ENCODE measurements at regions not wholly inside any gene's neighbourhood (a gene's known extent, or its start where the extent isn't known, plus 50 kb on each side); places are given as distances from the start of the nearest gene placed in this dataset.

GRCh38 chr10:53230651-53231050 lies 458.1 kb upstream of the MBL2 start:
- Histone ChIP-seq H3K36me3 (replicated peaks in 1 of 2; ENCODE audit: control insufficient read depth in 1 of 2, insufficient read depth in 2 of 2, low read length in 2 of 2) (no peaks in the 10 kb centered on the region), H3K4me2 (replicated peaks; ENCODE audit: extremely low read depth, low read length, poor library complexity, severe bottlenecking) (no peak overlapping the region), H2AFZ (ENCODE audit: insufficient read depth, low read depth, low read length, poor library complexity, severe bottlenecking) (no peak overlapping the region), H3K27ac (ENCODE audit: low read depth in 1 of 2, low read length in 2 of 2) (no peak overlapping the region), H4K20me1 (ENCODE audit: insufficient read depth, low read length) (no peaks in the 10 kb centered on the region), H3K4me1 (ENCODE audit: control insufficient read depth in 1 of 2, insufficient read depth in 2 of 2, low read length in 2 of 2) (no peaks in the 10 kb centered on the region), H3K9me3 (replicated peaks in 1 of 2; ENCODE audit: control insufficient read depth in 1 of 2, insufficient read depth in 1 of 2, low read length in 2 of 2) (peaks cover 0 to 3% of the 10 kb centered on the region in 2 donors), H3K79me2 (ENCODE audit: insufficient read depth, low read length) (no peaks in the 10 kb centered on the region), H3K4me3 (replicated peaks in 1 of 3; ENCODE audit: low read depth in 2 of 3, low read length in 3 of 3) (no peak overlapping the region), H3K27me3 (ENCODE audit: control insufficient read depth in 2 of 2, insufficient read depth in 2 of 2, low read length in 2 of 2) (no peaks in the 10 kb centered on the region), H3K9ac (ENCODE audit: insufficient read depth, low read length, poor library complexity, severe bottlenecking) (no peak overlapping the region)
- H3K27me3 Mint-ChIP-seq (ENCODE audit: low read depth in 3 of 3): peaks cover 0 to 3% (median 3%) of the 10 kb centered on the region in 3 donors
- DNase-seq: no peak
- H3K4me1 Mint-ChIP-seq: no peaks in the 10 kb centered on the region
- intact Hi-C loops (cut with micrococcal nuclease): no loop called here
- H3K27ac Mint-ChIP-seq: no peak overlapping the region
- no peaks in the 10 kb centered on the region for H3K36me3 Mint-ChIP-seq
- H3K4me3 Mint-ChIP-seq: no peak overlapping the region
- no peak for TF ChIP-seq CTCF (IDR thresholded peaks at IDR 0.05)
- WGBS (ENCODE audit: insufficient coverage): no CpG with 5 or more reads among the region's 2 CpGs
- peaks cover 0 to 6% (median 2%) of the 10 kb centered on the region in 7 donors for H3K9me3 Mint-ChIP-seq

- DNase-seq: no peak
- peaks cover 15 to 27% of the 10 kb centered on the region in 2 donors for H3K9me3 ChIP-seq (replicated peaks in 1 of 2; ENCODE audit: control insufficient read depth in 1 of 2, insufficient read depth in 1 of 2, low read length in 2 of 2)
- H3K4me3 ChIP-seq (replicated peaks in 1 of 3; ENCODE audit: low read depth in 2 of 3, low read length in 3 of 3): no peak overlapping the region
- no peak overlapping the region for H3K9ac ChIP-seq (ENCODE audit: insufficient read depth, low read length, poor library complexity, severe bottlenecking)
- no peak overlapping the region for H3K4me2 ChIP-seq (replicated peaks; ENCODE audit: extremely low read depth, low read length, poor library complexity, severe bottlenecking)
- no CpG with 5 or more reads among the region's 2 CpGs for WGBS (ENCODE audit: insufficient coverage)
- H3K27ac Mint-ChIP-seq: no peak overlapping the region
- no peaks in the 10 kb centered on the region for H3K36me3 Mint-ChIP-seq
- H4K20me1 ChIP-seq (ENCODE audit: insufficient read depth, low read length): no peaks in the 10 kb centered on the region
- no peaks in the 10 kb centered on the region for H3K36me3 ChIP-seq (replicated peaks in 1 of 2; ENCODE audit: control insufficient read depth in 1 of 2, insufficient read depth in 2 of 2, low read length in 2 of 2)
- peaks cover 0 to 3% (median 3%) of the 10 kb centered on the region in 3 donors for H3K27me3 Mint-ChIP-seq (ENCODE audit: low read depth in 3 of 3)
- H3K27me3 ChIP-seq (ENCODE audit: control insufficient read depth in 2 of 2, insufficient read depth in 2 of 2, low read length in 2 of 2): no peaks in the 10 kb centered on the region
- H3K9me3 Mint-ChIP-seq: peaks cover 2 to 27% (median 12%) of the 10 kb centered on the region in 7 donors
- H3K4me1 Mint-ChIP-seq: no peaks in the 10 kb centered on the region
- intact Hi-C loops (cut with micrococcal nuclease): no loop called here
- no peak overlapping the region for H3K27ac ChIP-seq (ENCODE audit: low read depth in 1 of 2, low read length in 2 of 2)
- TF ChIP-seq CTCF (IDR thresholded peaks at IDR 0.05): no peak
- no peaks in the 10 kb centered on the region for H3K4me1 ChIP-seq (ENCODE audit: control insufficient read depth in 1 of 2, insufficient read depth in 2 of 2, low read length in 2 of 2)
- H3K4me3 Mint-ChIP-seq: no peak overlapping the region
- H3K79me2 ChIP-seq (ENCODE audit: insufficient read depth, low read length): no peaks in the 10 kb centered on the region
- H2AFZ ChIP-seq (ENCODE audit: insufficient read depth, low read depth, low read length, poor library complexity, severe bottlenecking): no peak overlapping the region
These were observed 451.3 kb upstream of the MBL2 start for GRCh38 chr10:53223851-53224250.
